ENCODE measurements at regions not wholly inside any gene's neighbourhood (a gene's known extent, or its start where the extent isn't known, plus 50 kb on each side); places are given as distances from the start of the nearest gene placed in this dataset.

DNA sequence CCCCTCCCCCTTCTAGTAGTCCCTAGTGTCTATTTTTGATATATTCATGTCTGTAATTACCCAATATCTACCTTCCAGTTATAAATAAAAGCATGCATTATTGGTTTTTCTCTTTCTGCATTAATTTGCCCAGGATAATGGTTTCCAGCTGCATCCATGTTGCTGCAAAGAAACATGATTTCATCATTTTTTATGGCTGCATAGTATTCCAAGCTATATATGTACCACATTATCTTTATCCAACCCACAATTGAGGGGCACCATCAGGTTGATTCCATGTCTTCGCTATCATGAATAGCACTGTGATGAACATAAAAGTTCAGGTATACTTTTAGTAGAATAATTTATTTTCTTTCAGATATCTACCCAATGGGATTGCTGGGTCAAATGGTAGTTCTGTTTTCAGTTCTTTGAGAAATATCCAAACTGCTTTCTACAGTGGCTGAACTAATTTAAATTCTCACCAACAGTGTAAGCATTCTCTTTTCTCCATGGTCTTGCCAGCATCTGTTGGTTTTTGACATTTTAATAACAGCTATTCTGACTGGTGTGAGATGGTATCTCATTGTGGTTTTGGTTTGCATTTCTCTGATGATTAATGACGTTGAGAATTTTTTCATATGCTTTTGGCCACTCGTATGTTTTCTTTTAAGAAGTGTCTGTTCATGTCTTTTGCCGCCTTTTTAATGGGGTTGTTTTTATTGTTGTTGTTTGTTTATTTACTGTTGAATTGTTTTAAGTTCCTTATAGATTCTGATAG is 746.1 kb upstream of the MEF2C start:
- TF ChIP-seq, protein P1, sequence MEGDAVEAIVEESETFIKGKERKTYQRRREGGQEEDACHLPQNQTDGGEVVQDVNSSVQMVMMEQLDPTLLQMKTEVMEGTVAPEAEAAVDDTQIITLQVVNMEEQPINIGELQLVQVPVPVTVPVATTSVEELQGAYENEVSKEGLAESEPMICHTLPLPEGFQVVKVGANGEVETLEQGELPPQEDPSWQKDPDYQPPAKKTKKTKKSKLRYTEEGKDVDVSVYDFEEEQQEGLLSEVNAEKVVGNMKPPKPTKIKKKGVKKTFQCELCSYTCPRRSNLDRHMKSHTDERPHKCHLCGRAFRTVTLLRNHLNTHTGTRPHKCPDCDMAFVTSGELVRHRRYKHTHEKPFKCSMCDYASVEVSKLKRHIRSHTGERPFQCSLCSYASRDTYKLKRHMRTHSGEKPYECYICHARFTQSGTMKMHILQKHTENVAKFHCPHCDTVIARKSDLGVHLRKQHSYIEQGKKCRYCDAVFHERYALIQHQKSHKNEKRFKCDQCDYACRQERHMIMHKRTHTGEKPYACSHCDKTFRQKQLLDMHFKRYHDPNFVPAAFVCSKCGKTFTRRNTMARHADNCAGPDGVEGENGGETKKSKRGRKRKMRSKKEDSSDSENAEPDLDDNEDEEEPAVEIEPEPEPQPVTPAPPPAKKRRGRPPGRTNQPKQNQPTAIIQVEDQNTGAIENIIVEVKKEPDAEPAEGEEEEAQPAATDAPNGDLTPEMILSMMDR (IDR thresholded peaks at IDR 0.05), result no peak
- TF ChIP-seq POLR2A (IDR thresholded peaks at IDR 0.05) (no peak), POLR2AphosphoS5 (IDR thresholded peaks at IDR 0.05) (no peak)
